ENCODE measurements at regions not wholly inside any gene's neighbourhood (a gene's known extent, or its start where the extent isn't known, plus 50 kb on each side); places are given as distances from the start of the nearest gene placed in this dataset.

GRCh38 chr4:170580651-170581050 is 490.9 kb upstream of the AADAT start:
- H3K4me1 Mint-ChIP-seq, result peaks cover 23% of the 10 kb centered on the region
- H3K4me3 Mint-ChIP-seq, result no peak overlapping the region
- H3K36me3 ChIP-seq (ENCODE audit: control insufficient read depth, insufficient read depth, low read length), result no peaks in the 10 kb centered on the region
- H3K9me3 Mint-ChIP-seq, result peaks cover 31% of the 10 kb centered on the region
- H3K9me3 ChIP-seq (ENCODE audit: control insufficient read depth, low read length), result peaks cover 42% of the 10 kb centered on the region
- no peak overlapping the region for H3K9ac ChIP-seq (ENCODE audit: extremely low read depth, low read length, poor library complexity, severe bottlenecking)
- TF ChIP-seq CTCF (conservative IDR thresholded peaks at IDR 0.05), result peak; percentile 51
- H3K27ac Mint-ChIP-seq, result no peak overlapping the region
- H3K27me3 Mint-ChIP-seq (ENCODE audit: insufficient read depth), result no peaks in the 10 kb centered on the region
- no peaks in the 10 kb centered on the region for H3K4me1 ChIP-seq (ENCODE audit: control insufficient read depth, insufficient read depth, low read length)
- no peak overlapping the region for H3K4me3 ChIP-seq (ENCODE audit: low read length)
- H3K27ac ChIP-seq (ENCODE audit: low read depth, low read length), result no peak overlapping the region
- H3K36me3 Mint-ChIP-seq (ENCODE audit: low read depth), result no peaks in the 10 kb centered on the region
- no peaks in the 10 kb centered on the region for H3K27me3 ChIP-seq (ENCODE audit: control insufficient read depth, insufficient read depth, low read length, poor library complexity, severe bottlenecking)
- no peak for DNase-seq
- WGBS, 2 experiments (ENCODE audit: insufficient coverage in 1 of 2, insufficient read length in 1 of 2), result 83 to 95% methylated on average over 1 to 2 of the region's 2 CpGs

GRCh38 chr4:170538821-170539473 is 449.2 kb upstream of the AADAT start:
- H3K9ac ChIP-seq (ENCODE audit: extremely low read depth, low read length, poor library complexity, severe bottlenecking), result no peak overlapping the region
- peaks cover 23% of the 10 kb centered on the region for H3K9me3 ChIP-seq (ENCODE audit: control insufficient read depth, low read length)
- Mint-ChIP-seq H3K27ac (no peak overlapping the region), H3K36me3 (ENCODE audit: low read depth) (no peaks in the 10 kb centered on the region), H3K4me1 (no peaks in the 10 kb centered on the region), H3K27me3 (ENCODE audit: insufficient read depth) (no peaks in the 10 kb centered on the region), H3K4me3 (no peak overlapping the region), H3K9me3 (peaks cover 19% of the 10 kb centered on the region)
- H3K4me3 ChIP-seq (ENCODE audit: low read length), result no peak overlapping the region
- H3K36me3 ChIP-seq (ENCODE audit: control insufficient read depth, insufficient read depth, low read length), result no peaks in the 10 kb centered on the region
- TF ChIP-seq CTCF (conservative IDR thresholded peaks at IDR 0.05), result no peak
- H3K27ac ChIP-seq (ENCODE audit: low read depth, low read length), result no peak overlapping the region
- DNase-seq, result no peak
- H3K4me1 ChIP-seq (ENCODE audit: control insufficient read depth, insufficient read depth, low read length), result no peaks in the 10 kb centered on the region
- H3K27me3 ChIP-seq (ENCODE audit: control insufficient read depth, insufficient read depth, low read length, poor library complexity, severe bottlenecking), result no peaks in the 10 kb centered on the region

GRCh38 chr4:170529748-170530722 is 440.3 kb upstream of the AADAT start:
- no peaks in the 10 kb centered on the region for H3K27me3 Mint-ChIP-seq (ENCODE audit: insufficient read depth)
- WGBS, 2 experiments (ENCODE audit: insufficient coverage in 1 of 2, insufficient read length in 1 of 2), result 90 to 96% methylated on average over 1 to 5 of the region's 5 CpGs
- no peaks in the 10 kb centered on the region for H3K9me3 Mint-ChIP-seq
- H3K27ac ChIP-seq (ENCODE audit: low read depth, low read length), result no peak overlapping the region
- no peak for TF ChIP-seq CTCF (conservative IDR thresholded peaks at IDR 0.05)
- H3K27ac Mint-ChIP-seq, result no peak overlapping the region
- H3K9me3 ChIP-seq (ENCODE audit: control insufficient read depth, low read length), result no peaks in the 10 kb centered on the region
- no peaks in the 10 kb centered on the region for H3K4me1 ChIP-seq (ENCODE audit: control insufficient read depth, insufficient read depth, low read length)
- H3K4me1 Mint-ChIP-seq, result no peaks in the 10 kb centered on the region
- no peaks in the 10 kb centered on the region for H3K27me3 ChIP-seq (ENCODE audit: control insufficient read depth, insufficient read depth, low read length, poor library complexity, severe bottlenecking)
- H3K4me3 Mint-ChIP-seq, result no peak overlapping the region
- H3K9ac ChIP-seq (ENCODE audit: extremely low read depth, low read length, poor library complexity, severe bottlenecking), result no peak overlapping the region
- H3K36me3 ChIP-seq (ENCODE audit: control insufficient read depth, insufficient read depth, low read length), result no peaks in the 10 kb centered on the region
- H3K4me3 ChIP-seq (ENCODE audit: low read length), result no peak overlapping the region
- no peaks in the 10 kb centered on the region for H3K36me3 Mint-ChIP-seq (ENCODE audit: low read depth)
- DNase-seq, result no peak
